ENCODE measurements at regions not wholly inside any gene's neighbourhood (a gene's known extent, or its start where the extent isn't known, plus 50 kb on each side); places are given as distances from the start of the nearest gene placed in this dataset.
A peak's percentile ranks its signal among the peaks of the same experiment; 100 is the strongest.
"Not testable (repeated sequence)": the region's sequence is repeated elsewhere in the genome, so short reads cannot be mapped to it uniquely, and the experiment has no call there.

DNA sequence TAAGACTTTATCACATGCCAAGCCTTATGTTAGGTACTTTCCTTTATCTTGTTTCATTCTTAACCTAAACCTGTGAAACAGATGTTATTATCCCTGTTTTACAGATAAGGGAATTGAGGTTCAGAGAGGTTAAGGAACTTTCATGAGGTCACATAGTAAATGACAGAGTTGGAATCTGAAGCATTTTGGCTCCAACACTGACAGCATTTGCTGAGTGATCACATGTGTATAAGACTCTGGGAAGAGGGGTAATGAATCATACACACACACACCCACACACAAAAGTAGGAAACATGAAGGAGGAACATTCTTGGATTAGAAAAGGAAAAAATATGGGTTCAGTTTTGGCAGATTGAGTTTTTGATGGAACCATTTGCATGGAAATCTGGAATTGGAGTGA is 212.5 kb downstream of the GJA1 start:
- no peak for DNase-seq

DNA sequence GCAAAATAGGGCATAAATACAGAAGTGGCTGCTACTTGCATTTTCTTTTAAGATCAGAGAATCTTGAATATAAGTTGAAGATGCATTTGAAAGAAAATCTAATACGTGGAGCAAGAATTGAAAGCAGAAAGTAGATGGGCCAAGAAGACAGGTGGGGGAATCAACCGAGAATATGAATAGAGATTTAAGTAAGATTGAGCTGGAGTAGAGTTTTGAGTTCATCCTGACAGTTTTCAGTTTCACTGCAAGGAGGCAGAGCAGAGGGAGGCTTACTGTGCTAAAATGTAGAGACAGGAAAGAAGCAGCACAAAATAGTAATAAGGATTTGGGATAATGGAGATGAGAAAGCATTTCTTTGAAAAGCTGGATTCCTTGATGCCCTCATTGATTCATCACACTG is 214.5 kb downstream of the GJA1 start:
- no peak for DNase-seq

DNA sequence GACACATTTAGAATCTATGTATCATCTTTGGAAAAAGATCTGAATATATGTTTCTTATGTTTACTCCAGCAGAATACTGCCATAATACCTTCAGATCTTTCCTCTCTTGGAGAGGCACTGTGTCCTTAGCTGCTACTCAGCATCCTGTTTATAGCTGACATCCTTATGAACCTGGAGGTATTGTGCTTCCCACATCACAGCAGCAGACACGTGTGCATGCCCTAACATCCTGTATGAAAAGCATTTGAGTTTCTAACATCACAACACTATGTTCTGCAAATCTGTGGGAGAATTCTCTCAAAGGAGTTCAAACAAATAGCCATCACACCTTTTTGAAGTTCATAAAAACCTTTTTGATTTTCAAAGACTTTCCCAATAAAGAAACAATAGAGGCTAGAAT is 216.0 kb downstream of the GJA1 start:
- DNase-seq = no peak

DNA sequence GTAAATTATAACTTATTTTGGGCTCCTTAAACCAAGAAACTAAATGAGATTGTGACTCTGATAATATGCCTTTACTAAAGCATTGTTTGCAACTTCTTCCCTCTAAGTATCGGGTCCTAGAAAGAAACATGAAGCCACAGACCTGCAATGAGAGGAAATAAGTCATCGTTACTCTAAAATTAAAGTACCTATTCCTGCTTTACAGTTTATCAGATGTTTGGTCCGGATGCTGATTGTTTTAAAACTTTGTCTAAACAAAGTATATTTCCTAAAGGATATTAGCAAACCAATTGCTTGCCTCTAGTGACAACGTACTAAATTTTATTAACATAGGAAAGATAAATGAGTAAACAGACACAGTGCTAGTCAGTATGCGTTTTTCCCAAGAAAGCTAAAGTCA is 216.8 kb downstream of the GJA1 start:
- no peak for DNase-seq

DNA sequence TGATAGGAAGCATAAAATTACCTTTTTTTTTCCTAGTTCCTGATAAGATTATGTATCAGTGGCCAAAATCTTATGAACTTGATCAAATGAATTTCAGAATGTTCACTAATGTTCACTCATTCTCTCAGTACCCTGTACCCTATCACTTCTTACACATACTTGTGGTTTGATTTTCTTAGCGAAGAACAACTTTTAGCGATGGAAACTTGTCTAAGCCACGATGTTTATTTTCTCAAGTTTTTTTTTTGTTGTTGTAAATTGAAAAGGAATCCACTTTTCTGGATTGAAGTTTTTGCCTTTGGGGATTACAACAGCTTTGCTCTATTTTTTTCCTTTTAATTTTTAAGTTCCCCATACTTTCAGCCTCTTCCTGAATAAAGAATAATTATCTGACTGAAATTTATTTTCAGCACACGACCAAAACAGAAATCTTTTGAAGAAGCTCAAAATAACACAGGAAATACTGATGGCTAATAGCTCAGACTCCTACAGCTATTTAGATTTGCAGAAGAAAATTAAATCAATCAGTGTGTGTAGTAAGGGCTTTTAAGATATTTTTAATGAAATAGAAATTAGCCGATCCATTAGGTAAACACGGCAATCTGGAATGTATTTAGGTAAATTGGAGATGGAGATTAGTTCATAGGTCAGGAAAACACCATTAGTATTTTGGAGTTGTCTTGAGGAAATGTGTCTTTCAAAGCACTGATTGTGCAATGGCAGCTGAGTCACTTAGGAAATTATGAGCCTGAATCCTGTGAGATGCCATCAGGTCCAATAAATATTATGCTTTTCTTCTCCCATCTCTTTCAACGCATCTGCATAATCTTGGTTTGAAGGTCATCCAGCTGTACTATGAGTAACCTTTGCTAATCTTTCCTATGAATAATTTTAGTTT is 217.5 kb downstream of the GJA1 start:
- peak; percentile 58 for DNase-seq

DNA sequence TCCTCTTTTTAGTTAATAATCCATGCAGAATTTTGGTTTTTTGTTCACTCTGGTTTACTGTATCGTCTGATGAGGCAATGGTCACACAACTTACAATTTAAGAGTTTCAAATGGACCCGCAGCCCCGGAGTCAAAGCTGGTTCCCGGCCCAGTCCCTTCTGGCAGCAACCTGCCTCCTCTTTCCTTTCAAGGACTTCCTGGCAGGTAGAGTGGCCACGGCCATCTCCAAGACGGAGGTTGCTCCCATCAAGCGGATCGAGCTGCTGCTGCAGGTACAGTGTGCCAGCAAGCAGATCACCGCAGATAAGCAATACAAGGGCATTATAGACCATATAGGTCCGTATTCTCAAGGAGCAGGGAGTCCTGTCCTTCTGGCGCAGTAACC is 218.2 kb downstream of the GJA1 start:
- DNase-seq = no peak

DNA sequence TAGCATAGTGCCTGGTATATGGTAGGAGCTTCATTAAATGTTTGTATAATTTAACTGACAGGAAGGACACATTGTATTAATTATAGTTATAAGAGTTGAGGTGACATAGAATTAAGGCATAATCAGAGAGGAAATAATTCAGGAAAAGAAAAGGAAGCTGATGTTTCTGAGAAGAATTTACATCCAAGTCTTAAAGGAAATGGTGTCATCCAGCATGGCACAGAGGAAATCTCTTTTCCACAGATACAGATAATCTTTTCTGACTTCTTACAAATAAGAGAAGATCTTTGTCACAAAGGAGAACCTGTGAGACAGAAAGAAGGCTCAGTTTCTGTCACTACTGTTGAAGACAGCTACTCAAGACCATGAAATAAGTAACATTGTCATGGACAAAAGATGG is 222.5 kb downstream of the GJA1 start:
- DNase-seq = no peak

DNA sequence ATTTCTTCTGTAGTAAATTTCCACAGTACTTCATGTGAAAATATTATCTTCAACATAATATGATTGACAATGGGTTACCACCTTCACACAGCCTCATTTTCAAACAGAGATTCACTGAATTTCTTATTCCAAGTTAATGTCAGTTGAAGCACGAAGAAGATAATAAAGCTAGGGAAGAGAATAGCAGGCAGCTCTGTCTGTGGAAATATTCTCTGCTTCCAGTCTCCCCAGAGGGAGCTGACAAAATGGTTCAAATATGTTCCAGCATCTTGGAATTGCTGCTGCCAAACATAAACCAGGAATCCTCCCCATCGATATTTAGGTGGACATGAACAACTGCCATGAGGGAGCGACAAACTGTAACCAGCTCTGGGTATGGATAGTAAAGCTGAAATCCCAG is 224.8 kb downstream of the GJA1 start:
- no peak for DNase-seq

DNA sequence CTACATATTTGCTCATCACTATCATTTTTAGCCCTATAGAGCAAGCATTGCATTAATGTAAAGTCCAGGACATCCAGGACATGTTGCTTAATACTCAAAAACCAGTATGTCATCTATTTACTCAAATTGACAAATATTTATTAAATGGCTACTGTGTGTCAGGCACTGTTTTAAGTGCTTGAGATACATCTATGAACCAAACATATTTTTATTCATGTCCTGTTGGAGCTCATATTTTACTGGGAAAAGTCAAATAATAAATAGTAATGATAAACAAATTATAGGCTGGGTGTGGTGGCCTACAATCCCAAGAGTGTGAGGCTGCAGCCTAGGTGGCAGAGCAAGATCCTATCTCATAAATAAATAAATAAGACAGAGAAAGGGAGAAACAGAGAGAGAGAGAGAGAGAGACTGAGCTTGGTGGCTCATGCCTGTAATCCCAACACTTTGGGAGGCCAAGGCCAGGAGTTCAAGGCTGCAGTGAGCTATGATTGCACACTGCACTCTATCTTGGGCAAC is 227.9 kb downstream of the GJA1 start:
- no peak for DNase-seq

DNA sequence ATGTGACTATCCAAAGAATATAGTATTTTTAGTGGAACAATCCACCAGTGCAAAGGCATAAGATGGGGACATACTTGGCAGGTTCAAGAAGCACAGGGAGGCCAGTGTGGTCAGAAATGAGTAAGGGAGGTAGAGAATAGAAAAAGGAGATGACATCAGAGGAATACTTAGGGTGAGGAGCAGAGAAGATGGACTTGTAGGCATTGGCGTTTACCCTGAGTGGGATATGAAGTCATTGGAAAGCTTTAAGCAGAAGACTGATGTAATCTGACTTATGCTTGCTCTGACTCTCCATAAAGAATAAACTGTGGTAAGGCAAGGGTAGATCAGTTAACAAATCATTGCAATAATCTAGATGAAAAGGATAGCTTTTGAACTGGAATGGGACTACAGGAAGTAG is 228.7 kb downstream of the GJA1 start:
- peak; percentile 32 for DNase-seq

DNA sequence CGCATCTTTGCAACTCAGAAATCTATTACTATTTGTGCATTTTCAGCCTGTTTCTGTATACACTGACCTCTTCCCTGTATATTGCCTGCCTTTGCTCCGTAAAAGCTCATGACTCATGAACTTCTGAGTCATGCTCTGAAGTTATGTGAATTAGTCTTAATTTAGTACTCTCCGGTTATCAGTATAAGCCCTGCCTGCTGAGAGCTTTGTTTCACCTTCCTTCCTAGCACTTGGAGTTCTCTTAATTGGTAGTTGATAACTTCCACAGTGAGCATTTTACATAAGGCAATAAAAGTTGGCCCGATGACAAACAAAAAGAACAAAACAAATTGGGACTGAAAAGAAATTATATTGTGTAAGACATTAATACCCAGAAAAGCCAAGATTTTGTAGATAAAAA is 231.4 kb downstream of the GJA1 start:
- DNase-seq = peak; percentile 67

DNA sequence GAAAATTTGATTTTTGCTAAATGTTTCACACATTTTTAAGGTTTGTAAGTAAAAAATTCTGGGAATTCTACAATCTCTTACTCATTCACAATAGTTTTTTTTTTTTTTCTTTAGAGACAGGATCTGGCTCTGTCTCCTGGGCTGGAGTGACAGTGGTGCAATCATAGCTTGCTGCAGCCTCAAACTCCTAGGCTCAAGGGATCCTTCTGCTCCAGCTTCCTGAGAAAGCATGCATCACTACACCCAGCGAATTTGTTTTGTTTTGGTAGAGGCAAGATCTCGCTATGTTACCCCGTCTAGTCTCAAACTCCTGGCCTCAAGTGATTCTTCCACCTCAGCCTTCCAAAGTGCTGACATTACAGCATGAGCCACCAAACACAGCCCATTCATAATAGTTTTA is 232.8 kb downstream of the GJA1 start:
- DNase-seq = no peak

DNA sequence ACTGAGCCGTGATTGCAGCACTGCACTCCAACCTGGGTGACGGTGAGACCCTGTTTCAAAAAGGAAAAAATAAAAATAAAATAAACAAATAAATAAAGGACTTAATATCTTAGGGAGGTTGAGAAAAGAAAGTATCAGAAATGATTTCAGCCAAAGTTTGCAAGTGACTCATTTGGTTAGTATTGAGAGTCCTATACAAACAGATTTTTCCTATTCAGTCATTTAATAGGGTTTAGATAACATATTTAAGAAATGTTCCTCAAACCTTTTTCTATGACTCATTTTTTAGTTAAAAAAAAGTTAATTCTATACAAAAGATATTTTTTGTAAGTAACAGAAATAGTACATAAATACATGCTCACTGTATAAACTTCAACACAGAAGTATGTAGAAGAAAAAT is 235.1 kb downstream of the GJA1 start:
- no peak for DNase-seq

DNA sequence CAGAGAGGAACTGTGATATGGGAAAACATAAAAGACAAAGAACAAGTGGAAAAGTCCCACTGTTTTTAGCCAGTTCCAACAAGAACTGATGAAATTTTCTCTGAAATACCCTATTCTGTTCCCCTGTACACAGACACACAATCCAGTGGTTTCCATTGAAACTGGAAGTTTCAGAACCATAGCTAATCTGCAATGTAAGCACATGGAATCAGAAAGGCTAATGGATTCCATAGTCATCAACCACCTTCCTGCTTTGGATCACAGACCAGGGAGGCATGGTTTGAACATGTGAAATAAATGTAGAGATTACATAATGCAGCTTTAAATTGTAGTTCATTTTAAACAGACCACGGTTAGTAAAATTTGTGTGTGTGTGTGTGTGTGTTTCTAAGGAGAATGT is 242.1 kb downstream of the GJA1 start:
- no peak for DNase-seq

DNA sequence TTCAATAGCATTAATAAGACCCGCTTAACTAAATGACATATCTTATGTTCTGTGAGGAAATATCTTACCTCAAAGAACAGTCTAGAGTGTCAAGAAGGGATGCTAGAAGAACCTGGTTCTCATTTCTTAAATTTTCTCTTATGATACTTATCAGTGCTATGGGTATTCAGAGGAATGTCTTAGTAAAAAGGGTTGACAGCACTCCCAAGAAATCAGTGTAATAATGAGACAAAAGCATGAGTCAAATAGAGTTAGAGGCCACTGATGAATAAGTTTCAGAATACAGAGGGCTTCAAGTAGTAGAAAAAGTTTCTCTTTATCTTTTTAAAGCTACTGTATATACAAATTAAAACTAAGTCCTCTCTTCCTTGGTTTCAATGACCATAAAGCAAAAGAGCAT is 242.8 kb downstream of the GJA1 start:
- no peak for DNase-seq

DNA sequence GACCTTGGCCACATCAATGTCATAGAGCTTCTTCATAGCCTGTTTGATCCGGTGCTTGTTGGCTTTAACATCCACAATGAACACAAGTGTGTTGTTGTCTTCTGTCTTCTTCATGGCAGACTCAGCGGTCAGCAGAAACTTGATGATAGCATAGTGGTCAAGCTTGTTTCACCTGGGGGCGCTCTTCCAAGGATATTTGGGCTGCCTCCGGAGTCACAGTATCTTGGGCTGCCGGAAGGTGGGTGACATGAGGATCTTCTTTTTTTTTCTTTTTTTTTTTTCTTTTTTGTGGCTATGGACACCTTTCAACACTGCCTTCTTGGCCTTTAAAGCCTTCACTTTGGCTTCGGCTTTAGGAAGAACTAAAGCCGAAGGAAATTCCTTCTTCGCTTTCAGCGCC is 244.6 kb downstream of the GJA1 start:
- DNase-seq = no peak

DNA sequence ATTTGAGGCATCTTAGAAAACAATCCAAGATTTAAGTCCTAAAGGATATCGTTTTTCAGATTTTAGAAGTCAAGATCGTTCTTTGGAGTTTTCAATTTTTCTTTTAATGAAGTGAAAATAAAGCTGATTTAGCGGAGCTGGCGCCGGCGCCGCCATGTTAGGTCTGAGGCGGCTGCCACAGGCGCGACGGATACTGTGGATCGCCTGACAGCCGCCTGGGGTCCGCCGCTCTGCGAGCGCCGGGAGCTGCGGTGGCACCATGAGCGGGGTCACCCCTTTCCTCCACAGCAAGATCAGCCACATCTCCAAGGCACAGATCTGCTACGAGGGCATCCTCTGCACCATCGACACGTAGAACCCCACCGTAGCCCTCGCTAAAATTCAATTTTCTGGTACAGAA is 247.2 kb downstream of the GJA1 start:
- DNase-seq = no peak

DNA sequence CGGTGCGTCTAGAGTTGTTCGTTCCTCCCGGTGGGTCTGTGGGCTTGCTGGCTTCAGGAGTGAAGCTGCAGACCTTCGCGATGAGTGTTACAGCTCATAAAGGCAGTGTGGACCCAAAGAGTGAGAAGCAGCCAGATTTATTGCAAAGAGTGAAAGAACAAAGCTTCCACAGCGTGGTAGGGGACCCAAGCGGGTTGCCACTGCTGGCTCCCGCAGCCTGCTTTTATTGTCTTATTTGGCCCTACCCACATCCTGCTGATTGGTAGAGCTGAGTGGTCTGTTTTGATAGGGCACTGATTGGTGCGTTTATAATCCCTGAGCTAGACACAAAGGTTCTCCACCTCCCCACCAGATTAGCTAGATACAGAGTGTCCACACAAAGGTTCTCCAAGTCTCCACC is 250.4 kb downstream of the GJA1 start:
- not testable (repeated sequence) for DNase-seq

DNA sequence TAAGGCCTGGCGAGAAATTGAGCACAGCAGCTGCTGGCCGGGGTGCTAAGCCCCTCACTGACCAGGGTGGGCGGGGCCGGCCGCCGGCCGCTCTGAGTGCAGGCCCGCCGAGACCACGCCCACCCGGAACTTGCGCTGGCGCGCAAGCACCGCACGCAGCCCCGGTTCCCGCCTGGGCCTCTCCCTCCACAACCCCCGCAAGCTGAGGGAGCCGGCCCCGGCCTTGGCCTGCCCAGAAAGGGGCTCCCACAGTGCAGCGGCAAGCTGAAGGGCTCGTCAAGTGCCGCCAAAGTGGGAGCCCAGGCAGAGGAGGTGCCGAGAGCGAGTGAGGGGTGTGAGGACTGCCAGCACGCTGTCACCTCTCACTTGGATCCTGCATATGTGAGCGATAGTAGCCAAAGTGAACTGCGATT is 251.2 kb downstream of the GJA1 start:
- DNase-seq = no peak

DNA sequence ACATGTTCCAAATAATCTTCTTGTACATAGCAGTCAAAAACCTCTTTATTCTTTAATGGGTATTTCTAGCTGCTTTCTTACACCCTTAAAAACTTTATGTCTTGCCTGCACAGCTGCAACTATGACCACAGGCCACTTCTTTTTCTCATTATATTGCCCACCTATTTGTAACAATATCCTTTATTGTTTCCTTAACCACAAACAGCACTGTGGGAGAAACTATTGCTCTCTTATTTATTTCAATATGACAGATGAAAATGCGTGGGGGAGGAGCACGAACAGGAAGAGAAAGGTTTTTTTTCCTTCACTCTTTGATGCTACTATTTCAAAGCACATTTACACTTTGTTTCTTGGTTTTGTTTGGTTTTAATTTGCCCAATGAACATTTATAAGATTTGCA is 253.5 kb downstream of the GJA1 start:
- peak; percentile 9 for DNase-seq

DNA sequence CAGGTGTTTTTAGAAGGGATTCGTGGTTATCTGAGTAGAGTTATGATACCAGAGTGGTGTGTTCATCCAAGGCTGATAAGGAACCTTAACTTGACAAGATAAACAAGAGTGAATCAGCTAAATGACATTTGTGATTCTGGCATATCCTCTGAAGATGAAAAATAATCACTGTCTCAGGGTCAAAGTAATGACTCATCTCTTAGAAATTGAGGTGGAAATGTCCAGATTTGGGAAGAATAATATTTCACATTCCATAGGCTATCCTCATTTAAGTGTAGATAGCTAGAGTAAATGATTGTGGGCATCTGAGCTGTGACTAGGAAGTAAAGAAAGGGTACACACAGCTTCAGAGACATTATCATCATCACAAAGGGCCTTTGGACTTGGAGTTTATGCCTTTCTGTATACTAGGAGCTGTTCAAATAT is 255.7 kb downstream of the GJA1 start:
- no peak for DNase-seq

DNA sequence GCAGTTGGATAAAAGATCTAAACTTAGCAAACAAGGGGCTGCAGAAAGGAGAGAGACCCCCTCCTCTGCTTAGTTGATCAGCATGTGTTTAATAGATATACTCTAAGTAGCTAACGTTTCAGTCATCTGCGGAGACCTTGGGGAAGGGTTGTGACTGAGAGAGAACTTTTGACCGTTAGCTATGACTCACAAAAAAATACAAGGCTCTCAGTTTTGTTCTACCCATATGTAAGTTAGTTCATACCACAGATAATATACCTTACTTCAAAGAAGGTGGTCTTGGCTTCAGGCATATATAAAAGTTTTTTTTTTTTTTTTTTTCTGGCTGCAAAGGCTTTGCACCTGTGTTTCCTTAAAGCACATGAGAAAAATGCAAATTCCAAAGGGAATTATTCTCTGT is 258.9 kb downstream of the GJA1 start:
- DNase-seq = no peak

DNA sequence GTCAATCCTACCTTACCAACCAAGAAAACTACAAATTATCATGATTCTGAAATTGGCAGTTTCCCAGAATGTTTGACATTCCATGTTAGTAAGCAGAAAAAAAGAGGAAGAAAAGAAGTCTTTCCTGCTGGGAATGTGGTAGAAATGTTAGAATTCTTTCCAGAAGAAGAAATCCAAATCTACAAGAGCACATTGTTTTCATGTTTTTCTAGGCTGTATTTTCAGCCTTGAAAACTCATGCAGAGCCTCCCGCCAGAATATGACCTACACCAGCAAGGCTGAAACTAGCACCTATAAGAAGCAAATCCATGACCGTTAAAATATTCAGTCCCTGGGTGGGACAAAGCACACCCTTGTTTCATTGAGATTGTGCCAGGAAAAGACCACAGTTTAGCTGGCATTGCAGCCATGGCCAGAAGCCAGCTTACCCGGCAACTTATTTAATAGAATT is 259.4 kb downstream of the GJA1 start:
- DNase-seq = no peak

DNA sequence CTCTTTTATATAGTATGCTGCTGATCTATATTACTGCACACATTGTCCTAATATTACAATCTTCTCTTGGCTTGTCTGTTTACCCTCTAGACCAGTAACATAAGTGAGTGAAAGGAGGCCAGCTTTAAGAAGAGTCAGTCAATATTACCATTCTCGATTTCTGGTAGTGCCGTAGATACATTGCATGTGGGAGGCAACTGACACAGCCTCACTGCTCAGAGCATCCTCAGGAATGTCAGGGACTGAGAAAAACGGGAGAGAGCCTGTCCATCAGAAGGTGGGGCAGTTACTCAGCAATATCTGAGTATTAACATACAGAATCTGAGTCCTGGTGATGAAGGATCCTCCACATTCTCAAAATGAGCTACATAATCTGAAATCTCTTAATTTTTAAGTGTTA is 259.9 kb downstream of the GJA1 start:
- DNase-seq = no peak

DNA sequence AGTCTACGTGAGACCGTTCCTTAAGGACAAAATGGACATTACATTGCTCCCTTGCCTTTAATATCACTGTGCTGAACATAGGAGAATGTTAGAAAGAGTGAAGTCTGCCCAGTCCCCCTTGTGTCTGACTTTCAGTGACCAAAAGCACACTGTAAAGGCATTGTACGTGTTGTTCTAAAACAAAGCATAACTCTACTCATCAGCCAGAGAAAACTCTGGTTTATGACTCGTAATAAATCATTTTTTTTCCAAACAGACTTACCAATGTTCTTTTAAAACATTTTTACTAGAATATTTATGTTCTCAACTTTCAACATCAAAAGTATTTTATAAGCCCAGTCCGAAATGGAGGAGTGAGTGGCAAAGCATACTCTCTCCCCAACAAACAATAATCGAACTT is 262.5 kb downstream of the GJA1 start:
- DNase-seq = no peak

Data from MV-4-11 (cell line).